Stimulated activated CD4-positive, alpha-beta T cell treated with anti-CD3 and anti-CD28 coated beads, Interleukin-1b, Interleukin-23, amount 100 ng/mL, for 24 hours (primary cell): ENCODE measurements at regions not wholly inside any gene's neighbourhood (a gene's known extent, or its start where the extent isn't known, plus 50 kb on each side); places are given as distances from the start of the nearest gene placed in this dataset.

Experiments
- DNase-seq, 4 experiments: peaks; one replicate each; pipeline ENCODE4 v3.0.0-alpha.2; 2020; ENCODE audit warnings: low read depth in 4 of 4, low spot score in 1 of 4

DNA sequence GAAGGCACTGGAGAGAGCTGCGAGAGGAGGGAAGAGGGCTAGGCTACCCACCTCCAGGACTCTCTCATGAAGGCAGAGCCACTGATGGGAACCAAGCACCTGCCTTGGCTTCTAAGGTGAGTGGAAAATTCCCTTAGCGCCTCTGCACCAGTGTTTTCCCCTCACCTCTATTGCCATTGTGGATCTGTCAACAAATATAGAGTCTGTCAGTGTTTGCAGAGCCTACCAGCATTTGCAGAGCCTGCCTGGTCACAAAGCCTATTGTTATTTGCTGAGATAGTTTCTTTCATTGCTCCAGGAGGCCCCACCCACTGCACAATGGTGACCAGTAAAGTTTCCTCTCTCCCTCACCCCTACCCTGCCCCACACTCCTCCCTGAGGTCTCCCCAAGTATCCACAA is 141.9 kb downstream of the MRPL14 start:
- no peak for DNase-seq

DNA sequence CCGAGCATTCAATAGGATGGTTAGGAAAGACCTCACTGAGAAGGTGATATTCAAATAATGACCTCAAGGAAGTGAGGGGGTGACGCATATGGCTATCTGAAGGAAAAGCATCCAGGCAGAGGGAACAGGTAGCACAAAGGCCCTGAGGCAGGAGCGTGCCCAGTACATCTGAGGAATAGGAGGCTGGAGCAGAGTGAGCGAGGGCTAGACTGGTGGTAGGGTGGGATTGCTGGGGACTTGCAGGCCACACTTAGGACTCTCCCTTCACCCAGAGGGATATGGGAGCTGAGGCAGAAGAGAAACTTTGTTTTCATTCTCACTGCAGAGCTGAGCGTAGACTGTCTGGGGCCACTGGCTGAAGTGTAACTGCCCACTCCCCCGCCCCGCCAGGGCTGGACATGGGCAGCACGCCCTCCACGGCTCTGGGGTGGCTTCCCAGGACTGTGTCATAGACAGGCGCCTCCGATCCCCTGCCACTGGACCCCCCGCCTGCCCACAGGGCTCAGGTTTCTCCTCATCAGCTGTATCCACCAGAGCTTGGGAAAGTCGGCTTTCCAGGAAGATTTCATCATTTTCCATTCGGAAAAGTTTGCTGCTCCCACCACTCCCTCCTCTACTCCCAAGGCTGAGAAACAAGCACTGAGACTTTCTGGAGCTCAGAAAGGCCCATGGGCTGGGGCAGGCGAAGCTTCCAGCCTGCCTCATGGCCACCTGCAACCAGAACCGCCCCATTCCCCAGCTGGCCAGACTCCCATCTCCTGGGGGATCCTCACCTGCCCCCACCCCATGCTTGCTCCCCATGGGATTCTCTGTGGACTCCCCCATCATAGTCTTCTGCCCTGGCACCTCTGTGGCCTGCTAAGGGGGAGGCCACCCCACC is 142.6 kb downstream of the MRPL14 start:
- DNase-seq: no peak

DNA sequence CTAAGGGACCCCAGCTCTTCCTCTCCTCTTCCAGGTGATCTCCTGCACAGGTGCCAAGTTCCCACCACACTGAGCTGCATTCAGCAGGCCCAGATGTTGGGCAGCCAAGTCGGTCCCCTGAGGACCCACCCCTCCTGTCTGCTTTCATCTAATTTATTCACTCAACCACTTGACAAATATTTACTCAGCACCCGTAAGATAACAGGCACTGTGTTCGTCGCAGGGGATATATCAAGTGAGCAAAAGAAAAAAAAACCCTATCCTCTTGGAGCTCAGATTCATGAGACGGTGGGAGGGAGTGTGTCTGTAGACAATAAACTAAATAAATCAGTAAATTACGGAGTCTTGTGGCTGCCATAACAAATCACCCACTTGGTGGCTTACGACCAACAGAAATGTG is 143.6 kb downstream of the MRPL14 start:
- no peak for DNase-seq

DNA sequence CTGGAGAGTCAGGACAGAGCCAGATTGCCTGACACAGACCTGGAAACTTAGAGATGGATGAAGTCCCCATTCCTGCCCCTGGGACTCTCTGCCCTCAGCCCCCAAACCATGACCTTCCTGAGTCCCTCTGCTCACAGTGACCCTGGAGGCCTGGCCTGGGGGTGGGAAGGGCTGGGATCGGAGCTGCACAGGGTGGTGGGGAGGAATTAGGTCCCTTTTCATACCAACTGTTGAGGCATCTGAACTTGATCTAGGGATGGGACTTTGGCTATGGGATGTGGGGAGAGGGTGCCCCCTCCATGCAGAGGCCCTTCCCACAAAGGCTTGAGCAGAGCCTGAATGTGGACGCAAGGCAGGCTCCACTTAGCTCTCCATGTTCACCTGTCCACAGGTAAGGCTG is 144.1 kb downstream of the MRPL14 start:
- DNase-seq: no peak

DNA sequence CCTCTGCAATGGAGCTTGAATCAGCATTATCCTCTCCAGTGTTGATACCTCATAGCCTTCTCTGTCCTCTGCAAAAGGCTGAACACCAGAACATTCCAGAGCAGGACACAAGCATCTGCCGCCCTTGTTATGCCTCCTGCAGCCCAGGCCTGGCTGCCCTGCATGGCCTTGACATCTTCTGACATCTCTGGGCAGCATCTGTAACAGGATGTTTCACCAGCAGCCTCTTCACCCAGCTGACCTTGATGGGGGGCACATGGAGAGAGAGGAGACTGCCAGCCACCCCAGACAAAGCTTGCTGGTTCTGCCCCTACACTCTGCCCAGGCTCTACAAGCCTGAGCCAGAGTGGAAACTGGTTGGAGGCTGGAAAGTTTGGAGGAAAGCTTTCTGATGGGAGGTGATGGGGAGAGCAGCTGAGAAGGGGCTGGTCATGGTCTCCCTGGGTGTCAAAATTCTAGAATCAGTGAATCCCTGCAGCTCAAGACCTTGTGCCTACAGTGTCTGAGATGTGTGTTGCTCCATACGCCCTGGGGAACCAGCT is 145.1 kb downstream of the MRPL14 start:
- no peak for DNase-seq

DNA sequence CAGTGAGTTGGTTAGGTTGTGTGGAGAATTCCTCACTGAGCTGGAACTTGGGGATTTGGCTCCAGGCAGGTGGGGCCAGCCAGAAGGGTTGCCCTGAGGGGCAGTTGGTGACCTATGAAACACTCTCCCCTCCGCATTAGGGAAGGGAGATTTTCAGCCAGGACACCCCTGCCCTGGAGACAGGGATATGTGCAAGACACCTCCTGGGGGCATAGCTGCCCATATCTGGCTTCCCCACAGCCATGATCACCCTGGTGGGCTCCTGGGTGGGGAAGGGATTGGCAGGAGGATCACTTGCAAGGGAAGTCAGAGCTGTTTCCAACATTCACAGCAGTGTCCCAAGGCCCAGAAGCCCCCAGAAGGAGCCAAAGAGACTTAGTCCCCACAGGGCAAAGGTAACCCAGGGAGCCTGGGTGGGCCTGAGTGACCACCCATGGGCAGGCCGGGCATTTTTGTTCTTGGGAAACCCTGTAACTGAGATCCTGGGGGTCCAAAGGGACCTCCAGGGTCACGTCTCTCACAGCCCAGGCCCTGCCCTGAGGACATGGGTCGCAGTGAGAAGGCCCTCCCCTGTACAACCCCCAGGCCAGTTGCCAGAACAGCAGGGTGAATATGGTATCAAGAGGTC is 145.8 kb downstream of the MRPL14 start:
- no peak for DNase-seq

DNA sequence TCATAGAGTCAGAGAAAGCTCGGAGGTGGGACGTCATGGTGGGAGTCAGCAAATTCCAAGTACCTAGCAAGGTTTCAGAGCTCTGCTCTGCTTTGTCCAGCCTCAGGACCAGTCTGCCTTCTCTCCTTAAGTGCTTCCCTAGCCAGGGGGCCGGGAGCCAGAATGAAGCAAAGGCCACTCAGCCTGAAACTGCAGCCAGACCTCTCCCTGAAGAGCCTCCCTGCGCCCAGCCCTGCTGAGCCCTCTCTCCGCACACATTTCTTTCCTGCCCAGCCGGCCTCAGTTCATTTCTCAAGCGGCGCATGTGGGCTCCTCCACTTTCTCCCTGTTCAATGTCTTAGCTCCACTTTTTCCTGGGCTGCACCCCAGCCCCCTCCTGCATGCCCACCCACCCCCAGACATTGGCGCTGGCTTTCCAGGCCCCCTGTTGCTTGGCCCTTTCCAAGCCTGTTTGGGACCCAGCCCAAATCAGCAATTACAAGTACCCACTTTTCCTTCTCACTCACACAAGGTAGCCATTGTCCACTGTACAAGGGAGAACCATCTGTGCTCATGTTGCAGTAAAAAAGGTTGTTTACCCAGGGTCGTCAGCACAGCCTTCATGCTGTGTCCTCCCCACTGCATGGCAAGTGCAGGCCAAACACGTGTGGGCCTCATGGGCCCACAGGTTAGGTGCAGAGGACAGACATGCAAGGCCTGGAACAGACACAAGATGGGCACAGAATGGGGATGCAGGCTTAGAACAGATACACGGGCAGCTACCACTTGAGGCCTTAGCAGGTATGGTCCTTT is 147.1 kb downstream of the MRPL14 start:
- DNase-seq: no peak

DNA sequence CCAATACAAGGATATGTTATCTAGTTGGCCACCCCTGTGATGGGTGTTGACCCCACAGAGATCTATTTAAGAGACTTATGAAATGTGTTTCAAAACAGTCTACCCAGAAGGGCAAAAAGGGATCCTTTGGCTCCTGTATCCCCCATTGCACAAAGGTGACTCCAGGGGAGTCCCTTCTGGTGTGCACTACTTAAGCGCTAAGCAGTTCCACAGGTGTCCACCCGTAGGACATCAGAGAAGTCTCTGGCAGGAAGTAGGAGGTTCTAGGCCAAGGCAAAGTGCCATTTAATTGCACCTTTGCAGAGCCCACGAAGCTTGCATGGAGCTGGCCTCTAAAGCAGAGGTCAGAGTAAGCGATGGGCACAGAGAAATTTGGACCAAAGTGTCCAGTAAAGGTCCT is 147.7 kb downstream of the MRPL14 start:
- DNase-seq: no peak

DNA sequence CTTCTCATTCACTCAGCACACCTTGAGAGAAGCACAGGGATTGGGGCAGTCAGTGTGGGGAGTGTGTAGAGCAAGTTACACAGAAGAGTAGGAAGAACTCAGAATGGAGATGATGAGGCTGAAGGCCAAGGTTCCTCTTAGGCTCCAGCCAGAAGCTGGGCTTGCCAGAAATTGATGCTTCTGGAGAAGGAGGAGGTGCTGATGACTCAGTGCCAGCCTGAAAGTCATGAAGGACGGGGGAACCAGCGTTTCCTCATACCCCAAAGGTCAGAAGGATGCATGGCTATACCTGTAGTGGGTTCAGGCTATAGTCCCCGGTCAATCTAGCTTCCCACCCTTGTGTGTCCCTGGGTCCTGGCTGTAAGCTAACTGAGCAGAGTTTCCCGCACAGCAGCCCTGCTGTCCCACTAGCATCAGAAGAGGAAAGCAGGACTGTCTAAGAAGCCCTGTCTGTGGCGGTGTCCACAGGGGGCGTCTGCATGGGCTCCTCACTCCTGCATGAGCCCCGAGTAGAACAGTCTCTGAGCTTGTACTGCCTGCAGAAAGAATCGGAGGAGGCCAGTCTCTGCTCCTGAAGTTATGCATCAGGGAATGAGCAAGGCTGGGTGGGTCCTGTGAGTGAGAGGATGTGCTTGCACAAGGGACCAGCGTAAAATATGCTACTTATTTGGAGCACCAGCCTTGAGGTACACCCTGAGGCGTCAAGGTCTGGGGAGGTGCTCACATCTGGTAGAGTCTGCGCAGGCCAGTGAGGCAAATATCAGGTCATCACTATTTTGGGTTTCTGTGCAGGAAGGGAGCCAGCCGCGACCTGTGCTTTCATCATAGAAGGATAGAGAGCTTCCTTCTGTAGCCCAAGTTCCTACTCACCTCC is 148.5 kb downstream of the MRPL14 start:
- DNase-seq: no peak

DNA sequence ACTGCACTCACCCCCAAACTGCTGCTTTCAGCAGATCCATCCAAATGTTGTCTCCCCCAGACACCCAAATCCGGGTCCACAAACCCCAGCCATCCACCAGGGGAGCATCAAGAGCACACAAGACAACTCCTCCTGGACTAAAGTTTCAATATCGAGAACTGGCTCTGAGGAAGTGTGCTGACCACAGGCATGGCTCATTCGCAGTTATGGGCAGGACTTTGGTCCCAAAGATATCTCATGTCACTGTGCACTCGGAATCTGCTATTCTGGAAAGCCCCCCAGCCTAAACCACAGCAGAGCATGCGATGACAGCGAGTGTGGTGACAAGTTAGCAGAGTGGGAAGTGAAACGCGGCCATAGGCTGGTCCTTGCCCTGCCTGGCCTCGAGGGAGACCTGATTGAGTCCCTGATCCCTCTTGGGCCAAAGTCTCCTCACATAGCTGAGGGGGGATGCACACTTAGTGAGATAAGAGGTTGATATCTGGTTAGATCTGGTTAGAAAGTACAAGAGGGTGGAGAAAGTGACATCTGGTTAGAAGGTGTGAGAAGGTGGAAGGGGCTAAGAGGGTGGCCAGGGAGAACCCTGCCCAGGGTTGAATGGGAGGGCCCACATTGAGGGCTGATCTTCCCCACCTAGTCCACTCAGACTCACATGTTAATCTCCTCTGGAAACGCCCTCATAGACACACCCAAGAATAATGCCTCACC is 149.7 kb downstream of the MRPL14 start:
- DNase-seq: no peak

DNA sequence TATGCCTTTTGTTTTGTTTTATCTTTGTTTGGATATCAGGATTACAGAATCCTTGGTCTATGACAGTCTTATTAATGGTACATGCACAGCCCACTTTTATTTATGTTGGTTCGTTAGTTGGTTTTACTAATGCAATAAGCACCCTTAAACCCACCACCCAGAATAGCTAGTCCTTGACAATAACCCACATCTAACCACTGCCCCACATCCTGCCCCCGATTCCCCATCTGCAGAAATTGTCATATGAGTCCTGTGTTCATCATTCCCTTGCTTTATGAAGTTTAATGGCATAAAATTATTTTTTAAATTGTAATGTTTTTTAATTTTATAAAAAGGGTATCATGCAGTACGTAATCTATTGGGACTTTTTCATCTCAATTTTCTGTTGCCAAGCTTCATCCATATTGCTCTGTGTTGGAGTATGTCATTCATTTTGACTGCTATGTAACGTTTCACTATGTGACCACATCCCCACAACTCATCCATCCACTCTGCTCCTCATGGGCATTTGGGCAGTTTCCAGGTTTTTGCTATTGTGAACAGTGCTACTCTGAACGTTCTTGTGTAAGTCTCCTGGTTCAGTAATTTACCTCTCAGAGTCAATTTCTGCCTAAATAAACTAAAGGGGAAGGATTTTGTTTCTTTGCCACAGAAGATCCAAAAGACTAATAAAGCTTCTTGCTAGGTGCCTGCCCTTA is 150.4 kb downstream of the MRPL14 start:
- no peak for DNase-seq

DNA sequence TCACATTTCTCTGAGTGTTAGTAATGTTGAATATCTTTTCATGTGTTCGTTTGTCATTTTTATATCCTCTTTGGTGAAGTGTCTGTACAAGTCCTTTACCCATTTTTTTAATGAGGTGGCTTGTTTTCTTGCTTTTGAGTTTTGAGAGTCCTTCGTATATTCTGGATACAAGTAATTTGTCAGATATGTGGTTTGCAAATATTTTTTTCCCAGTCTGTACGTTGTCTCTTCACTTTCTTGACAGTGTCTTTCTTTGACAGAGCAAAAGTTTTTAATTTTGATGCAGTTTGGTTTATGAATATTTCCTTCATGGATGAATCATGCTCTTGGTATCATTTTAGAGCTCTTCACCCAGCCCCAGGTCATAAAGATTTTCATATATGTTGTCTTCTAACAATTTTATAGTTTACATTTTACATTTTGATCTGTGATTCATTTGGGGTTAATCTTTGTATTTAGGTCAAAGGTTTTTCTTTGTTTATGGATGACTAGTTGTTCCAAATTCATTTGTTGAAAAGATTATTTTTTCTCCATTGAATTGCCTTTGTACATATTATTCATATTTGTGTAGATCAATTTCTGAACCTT is 152.5 kb downstream of the MRPL14 start:
- no peak for DNase-seq

DNA sequence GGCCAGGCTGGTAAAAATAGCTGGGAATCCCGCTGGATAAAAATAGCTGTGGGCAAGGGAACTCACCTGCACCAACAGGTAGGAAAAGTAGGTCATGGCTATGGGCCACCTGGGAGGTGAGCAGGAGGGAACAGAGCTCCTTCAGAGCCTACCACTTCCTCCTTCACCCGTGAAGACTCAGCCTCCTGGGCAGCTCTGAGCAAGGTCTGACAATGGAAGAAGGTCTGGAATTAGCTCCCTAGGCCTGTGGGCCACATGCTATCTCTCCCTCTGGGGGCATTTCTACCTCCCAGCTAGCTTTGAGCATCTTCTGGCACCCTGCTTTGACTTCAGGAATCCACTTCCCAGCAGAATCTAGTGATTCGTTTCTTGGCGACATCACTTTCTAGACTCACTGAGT is 153.9 kb downstream of the MRPL14 start:
- no peak for DNase-seq

DNA sequence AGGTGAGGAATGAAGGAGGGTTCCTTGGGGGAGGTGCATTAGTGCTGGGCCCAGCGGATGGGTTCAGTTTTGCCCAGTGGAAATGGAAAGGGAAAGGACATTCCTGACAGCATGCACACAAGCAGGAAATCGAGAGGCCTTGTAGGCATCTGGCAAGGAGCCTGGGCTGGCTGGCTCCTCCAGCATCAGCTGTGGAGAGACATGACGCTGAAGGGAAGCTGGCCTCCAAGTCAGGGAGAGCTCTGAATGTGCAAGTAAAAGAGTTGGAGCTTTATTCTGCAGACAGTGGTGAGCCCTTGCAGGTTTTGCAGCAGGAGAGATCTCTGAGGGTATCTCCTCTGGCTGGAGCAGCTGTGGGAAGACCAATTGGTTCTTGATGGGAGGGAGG is 154.3 kb downstream of the MRPL14 start:
- DNase-seq: no peak

DNA sequence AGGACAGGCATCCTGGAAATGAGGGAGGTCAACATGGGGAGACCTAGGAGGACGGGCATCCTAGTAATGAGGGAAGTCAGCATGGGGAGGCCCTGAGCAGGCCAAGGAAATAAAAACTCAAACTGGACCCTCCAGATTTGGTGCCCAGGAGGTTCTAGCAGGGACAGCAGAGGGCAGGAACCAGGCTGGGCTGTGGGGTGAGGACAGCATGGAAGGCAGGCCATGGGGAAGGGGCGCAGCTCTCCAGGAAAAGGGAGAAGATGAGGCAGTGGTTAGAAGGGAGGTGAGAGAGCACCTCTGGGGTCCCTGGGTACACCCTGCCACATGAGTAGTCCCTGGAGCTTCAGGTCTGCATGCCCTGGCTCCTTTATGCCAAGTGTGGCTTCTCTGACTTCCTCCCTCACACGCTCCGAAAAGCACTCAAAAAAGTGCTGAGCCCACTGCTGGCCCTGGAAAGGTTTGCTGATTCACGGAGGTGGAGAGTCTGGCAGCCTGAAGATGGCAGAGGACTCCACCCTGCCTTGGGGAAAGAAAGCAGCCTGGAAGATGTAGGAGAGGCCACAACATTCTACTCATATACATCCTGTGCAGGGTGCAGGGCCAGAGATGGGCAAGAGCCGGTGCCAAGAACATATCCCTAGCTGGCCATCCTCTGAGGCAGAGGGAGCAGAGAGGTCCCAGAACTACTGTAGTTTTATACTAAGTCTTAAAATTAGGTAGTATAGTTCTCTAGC is 154.9 kb downstream of the MRPL14 start:
- no peak for DNase-seq

DNA sequence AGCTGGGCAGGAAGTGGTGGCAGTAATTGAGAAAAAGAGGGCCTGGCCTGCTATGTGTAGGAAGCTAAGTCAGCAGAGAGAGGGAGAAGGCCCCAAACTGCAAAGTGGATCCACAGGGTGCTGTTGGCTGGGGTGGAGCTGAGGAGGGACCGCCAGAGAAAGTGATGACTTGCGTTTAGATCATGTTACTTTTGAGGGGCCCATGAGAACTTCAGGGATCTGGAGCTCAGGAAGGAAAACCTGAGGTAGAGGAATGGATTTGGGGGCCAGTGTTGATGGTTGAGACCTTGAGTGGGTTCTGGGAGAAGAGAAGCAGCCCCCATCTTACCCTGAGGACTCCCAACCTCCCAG is 155.5 kb downstream of the MRPL14 start:
- DNase-seq: no peak

DNA sequence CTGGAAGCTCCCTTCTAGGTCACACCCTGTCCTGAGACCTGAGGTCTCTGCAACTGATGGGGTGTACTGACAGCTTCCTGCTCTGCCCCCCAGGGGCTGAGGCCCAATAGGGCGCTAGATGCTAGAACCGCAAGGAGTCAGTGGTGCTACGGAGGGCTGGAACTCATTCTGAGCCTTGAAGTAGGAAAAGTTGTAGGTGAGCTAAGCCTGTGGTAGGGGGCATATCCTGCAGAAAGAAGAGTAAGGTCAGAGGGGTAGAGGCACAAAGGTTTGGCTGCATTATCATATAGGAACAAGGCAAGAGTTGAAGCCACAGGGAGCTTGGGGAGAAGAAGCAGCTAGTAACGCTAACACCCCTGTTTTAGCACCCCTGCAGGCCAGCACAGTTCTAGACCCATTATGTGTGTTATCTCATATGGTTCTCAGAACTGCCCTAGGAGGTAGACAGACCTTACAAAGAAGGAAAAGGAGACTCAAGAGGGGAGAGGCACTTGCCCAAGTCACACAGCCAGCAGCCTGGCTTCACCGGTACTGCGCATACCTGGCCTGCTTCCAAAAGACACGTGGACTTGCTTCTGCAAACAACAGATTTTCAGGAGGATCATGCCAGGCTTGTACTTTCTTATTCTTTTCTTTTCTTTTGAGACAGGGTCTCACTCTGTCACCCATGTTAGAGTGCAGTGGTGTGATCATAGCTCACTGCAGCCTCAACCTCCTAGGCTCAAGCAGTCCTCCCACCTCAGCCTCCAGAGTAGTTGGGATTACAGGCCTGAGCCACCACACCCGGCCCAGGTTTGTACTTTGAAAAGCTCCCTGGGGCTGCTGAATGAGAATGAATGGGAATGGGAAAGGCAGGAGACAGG is 156.1 kb downstream of the MRPL14 start:
- DNase-seq: no peak
